Upper lobe of left lung (tissue), 4 donors: ENCODE measurements at regions not wholly inside any gene's neighbourhood (a gene's known extent, or its start where the extent isn't known, plus 50 kb on each side); places are given as distances from the start of the nearest gene placed in this dataset.

Source experiments
- EP300 ChIP-seq, 4 donors: sonication (generic); formaldehyde crosslinking; IDR thresholded peaks; one replicate each; pipeline ENCODE4 v1.5.1; 2017; ENCODE audit warnings: antibody characterized with exemption in 4 of 4, control low read depth in 2 of 4
- POLR2A ChIP-seq, 4 donors: fragments of 450-650 bp; IDR thresholded peaks; one replicate each; pipeline ENCODE4 v1.5.1; 2016 to 2017; ENCODE audit warnings: antibody characterized with exemption in 4 of 4, mild to moderate bottlenecking in 2 of 4
- POLR2AphosphoS5 ChIP-seq, 2 donors: sonication (generic); formaldehyde crosslinking; IDR thresholded peaks; one replicate each; pipeline ENCODE4 v1.5.1; 2017; ENCODE audit warnings: antibody characterized with exemption in 2 of 2
- TF ChIP-seq, protein P1 (sequence below), 6 experiments: fragments of 450-650 bp in 4 of 6; fragments of 200-600 bp in 2 of 6; sonication (generic) in 2 of 6; IDR thresholded peaks; one replicate each; pipeline ENCODE4 v1.5.1; 2016 to 2019; ENCODE audit warnings: antibody characterized with exemption in 6 of 6

DNA sequence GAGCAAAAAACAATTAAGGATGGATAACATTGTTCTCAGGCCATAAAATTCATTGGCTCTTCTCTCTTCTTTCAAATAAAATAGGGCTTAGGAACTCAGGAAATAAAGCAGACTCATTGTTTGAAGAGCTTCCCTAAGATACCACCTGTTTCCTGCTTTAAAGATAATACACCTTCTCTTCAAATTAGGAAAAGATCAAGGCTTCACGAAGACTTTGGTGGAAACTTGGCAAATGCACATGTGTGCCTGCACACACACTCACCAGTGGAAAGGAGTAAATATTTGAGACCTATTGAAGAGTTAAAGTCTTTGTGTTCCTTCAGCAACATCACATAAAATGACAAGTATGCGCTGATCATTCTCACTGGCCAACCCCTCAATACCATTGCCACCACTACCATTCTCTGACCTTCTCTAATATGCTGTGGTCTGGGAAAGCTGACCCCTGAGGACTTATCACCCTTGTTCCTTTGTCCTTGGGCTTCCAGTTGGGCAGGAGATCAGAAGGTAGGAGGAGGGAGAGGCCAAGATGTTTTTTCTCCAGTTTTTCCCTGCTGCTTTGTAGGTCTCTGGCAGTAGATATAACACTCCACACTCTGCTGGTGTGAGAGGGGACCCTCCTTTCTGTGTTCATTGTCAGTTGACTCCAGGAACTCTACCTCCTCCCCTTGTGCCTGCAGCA is 53.5 kb upstream of the SPOPL start:
- TF ChIP-seq, protein P1, sequence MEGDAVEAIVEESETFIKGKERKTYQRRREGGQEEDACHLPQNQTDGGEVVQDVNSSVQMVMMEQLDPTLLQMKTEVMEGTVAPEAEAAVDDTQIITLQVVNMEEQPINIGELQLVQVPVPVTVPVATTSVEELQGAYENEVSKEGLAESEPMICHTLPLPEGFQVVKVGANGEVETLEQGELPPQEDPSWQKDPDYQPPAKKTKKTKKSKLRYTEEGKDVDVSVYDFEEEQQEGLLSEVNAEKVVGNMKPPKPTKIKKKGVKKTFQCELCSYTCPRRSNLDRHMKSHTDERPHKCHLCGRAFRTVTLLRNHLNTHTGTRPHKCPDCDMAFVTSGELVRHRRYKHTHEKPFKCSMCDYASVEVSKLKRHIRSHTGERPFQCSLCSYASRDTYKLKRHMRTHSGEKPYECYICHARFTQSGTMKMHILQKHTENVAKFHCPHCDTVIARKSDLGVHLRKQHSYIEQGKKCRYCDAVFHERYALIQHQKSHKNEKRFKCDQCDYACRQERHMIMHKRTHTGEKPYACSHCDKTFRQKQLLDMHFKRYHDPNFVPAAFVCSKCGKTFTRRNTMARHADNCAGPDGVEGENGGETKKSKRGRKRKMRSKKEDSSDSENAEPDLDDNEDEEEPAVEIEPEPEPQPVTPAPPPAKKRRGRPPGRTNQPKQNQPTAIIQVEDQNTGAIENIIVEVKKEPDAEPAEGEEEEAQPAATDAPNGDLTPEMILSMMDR (IDR thresholded peaks at IDR 0.05): no peak
- TF ChIP-seq POLR2AphosphoS5 (IDR thresholded peaks at IDR 0.05) (no peak), POLR2A (IDR thresholded peaks at IDR 0.05) (no peak), EP300 (IDR thresholded peaks at IDR 0.05) (no peak)
